Testis (tissue), 2 donors: ENCODE measurements at regions not wholly inside any gene's neighbourhood (a gene's known extent, or its start where the extent isn't known, plus 50 kb on each side); places are given as distances from the start of the nearest gene placed in this dataset.

Source experiments
- POLR2A ChIP-seq: fragments of 450-650 bp; IDR thresholded peaks from one replicate; pipeline ENCODE4 v1.6.1; 2017; ENCODE audit warnings: antibody characterized with exemption, mild to moderate bottlenecking, moderate library complexity
- TF ChIP-seq, protein P1 (sequence below), 3 experiments: fragments of 450-650 bp in 2 of 3; fragments of 200-600 bp in 1 of 3; sonication (generic) in 1 of 3; IDR thresholded peaks; one replicate each; pipeline ENCODE4 v1.5.1; 2016 to 2019; ENCODE audit warnings: antibody characterized with exemption in 3 of 3, mild to moderate bottlenecking in 2 of 3, moderate library complexity in 1 of 3

DNA sequence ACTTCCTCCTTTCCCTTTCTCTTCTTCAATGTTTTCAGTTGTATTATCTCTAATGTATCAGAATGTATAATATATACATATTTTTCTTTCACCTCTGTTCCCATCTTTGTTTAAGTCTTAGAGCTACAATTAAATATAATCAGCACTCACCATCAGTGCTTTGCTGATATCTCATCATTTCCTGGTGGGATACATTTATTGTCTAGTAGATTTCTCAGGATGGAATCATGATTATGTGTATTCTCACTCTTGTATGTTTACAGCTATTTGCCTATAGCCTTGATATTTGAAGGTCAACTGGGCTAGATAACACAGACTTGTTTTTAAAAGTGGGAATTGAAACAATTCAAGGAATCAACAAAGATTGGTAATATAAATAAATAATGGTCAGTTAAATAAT, 124.9 kb upstream of the EEA1 start:
- TF ChIP-seq, protein P1, sequence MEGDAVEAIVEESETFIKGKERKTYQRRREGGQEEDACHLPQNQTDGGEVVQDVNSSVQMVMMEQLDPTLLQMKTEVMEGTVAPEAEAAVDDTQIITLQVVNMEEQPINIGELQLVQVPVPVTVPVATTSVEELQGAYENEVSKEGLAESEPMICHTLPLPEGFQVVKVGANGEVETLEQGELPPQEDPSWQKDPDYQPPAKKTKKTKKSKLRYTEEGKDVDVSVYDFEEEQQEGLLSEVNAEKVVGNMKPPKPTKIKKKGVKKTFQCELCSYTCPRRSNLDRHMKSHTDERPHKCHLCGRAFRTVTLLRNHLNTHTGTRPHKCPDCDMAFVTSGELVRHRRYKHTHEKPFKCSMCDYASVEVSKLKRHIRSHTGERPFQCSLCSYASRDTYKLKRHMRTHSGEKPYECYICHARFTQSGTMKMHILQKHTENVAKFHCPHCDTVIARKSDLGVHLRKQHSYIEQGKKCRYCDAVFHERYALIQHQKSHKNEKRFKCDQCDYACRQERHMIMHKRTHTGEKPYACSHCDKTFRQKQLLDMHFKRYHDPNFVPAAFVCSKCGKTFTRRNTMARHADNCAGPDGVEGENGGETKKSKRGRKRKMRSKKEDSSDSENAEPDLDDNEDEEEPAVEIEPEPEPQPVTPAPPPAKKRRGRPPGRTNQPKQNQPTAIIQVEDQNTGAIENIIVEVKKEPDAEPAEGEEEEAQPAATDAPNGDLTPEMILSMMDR (IDR thresholded peaks at IDR 0.05), result no peak
- no peak for TF ChIP-seq POLR2A
